Hematopoietic multipotent progenitor cell treated with erythropoietin and hydrocortisone succinate and interleukin-3 and kit ligand, for 15 days (in vitro differentiated cells): ENCODE measurements at regions not wholly inside any gene's neighbourhood (a gene's known extent, or its start where the extent isn't known, plus 50 kb on each side); places are given as distances from the start of the nearest gene placed in this dataset.
"Not testable (repeated sequence)": the region's sequence is repeated elsewhere in the genome, so short reads cannot be mapped to it uniquely, and the experiment has no call there.

Source experiments
- DNase-seq: peaks from one replicate; pipeline ENCODE4 v3.0.0-alpha.2; 2015; ENCODE audit warnings: low spot score

DNA sequence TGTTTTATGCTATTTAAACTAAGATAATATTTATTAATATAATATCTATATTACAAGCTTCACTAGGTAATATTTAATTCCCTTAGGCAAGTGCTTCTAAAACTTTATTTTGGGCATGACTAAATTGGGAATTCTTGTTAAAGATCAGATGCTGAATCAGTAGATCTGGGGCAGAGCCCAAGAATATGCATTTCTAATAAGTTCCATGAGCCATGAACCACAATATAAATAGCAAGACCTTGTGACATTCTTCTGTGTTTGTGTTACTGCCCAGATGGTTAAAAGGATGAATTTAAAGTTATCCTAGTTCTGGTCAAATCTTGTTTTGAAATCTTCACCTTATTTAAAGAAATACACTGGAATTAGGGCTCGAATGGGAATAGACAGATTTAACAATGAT is 258.4 kb upstream of the CACNA2D1 start:
- no peak for DNase-seq

DNA sequence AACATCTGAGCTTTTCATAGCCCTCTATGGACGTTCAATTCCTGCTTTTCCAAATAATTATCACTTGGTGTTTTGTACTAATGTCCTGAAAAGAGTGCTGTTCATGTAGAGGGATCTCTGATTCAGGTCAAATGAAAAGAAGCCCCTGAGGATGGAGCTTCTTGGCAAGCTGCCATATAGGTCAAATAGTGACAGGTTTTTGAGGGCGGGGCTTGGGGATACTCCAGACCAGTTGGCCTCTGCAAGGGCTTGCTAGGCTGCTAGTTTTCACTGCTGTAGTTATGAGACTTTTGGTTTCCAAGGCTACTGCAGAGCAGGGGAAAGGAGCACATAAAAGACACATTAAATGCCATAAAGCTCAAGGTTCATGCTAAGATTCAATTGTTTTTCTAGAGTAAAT is 257.2 kb upstream of the CACNA2D1 start:
- DNase-seq, result no peak

DNA sequence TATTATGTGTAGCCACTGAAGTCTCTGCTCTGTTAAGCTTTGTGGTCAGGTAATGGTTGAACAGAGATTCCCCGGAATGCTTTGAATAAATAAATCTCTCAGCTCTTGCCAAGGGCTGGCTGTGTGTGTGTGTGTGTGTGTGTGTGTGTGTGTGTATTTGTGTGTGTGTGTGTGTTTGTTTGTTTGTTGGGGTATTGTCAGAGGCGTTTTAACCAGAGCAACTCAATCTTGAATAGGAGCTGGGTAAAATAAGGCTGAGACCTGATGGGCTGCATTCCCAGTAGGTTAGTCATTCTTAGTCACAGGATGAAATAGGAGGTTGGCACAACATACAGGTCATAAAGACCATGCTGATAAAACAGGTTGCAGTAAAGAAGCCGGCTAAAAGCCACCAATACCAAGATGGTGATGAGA is 256.2 kb upstream of the CACNA2D1 start:
- DNase-seq, result no peak

DNA sequence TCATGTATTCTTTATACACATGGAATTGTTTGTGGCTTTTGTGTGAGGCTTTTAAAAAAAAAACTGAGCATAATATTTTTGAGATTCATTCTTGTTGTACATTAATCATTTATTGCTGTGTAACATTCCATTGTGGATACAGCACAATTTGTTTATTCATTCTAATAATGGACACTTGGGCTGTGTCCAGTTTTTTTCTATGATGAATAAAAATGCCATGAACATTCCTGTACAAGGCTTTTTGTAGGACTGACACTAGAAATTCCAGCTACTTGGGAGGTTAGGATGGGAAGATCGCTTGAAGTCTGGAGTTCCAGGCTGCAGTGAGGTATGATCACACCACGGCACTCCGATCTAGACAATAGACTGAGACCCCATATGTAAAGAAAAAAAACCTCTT is 254.3 kb upstream of the CACNA2D1 start:
- DNase-seq, result no peak

DNA sequence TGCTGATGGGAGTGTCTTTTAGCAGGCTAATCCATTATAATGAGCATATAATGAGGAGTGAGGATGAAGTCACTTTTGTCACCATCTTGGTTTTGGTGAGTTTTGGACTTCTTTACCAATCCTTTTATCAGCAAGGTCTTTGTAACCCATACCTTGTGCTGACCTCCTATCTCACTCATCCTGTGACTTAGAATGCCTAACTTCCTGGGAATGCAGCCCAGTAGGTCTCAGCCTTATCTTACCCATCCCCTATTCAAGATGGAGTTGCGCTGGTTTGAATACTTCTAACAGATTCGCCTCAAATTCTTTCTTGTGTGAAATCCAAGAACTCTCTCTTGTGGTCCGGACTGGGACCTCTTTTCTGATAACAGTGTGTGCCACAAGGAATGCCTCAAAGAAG is 253.1 kb upstream of the CACNA2D1 start:
- DNase-seq, result no peak

DNA sequence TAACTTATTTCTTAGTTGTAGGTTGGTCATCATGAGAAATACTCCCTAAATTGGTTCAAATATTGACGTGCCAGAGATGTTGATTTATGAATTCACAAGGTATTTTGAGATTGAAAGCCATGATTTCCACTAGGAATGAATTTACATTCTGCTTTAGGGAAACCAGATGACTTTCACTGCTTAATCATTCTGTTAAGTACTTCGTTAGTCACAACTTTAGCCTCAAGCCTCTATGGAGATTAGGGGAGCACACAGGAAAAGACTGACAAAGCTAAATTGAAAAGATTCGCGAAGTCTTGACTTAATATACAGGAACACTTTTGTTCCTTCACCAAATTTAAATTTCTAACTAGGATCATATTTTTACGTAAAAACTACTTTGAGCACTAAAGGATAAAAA is 250.4 kb upstream of the CACNA2D1 start:
- DNase-seq, result no peak

DNA sequence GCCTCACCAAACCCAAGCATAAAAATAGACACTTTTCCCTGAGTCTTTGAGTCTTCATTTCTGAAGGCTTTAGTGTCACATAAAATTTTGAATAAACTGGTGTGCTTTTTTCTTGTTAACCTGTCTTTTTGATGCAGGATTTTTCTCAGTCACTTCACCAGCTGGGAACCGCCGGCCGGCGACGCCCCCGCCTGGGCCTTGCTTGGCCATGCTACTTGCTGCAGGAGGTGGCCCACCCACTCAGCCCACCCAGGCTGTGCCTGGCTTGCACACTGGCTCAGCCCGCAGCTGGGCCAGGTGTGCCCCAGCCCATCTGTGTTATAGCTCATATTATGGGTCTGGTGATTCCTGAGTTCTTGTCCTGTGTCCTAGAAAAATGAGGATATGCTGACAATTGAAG is 247.4 kb upstream of the CACNA2D1 start:
- DNase-seq, result no peak

DNA sequence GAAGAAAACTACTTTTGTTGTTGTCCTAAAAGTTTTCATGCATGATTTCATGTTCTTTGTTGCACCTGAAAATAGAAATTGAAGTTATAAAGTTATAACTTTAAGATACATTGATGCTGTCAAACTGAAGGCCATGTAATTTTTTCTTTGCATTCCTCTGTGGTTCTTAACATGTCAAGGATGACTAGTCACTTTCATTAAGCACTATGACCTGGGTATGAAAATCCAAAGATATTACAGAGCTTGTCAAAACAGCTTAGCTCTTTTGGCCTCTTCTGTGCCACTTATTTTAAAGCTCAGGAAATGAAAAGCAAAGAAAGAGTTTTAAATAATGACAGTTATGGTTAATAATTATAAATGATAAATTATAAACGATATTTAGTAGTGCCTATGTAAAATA is 241.6 kb upstream of the CACNA2D1 start:
- no peak for DNase-seq

DNA sequence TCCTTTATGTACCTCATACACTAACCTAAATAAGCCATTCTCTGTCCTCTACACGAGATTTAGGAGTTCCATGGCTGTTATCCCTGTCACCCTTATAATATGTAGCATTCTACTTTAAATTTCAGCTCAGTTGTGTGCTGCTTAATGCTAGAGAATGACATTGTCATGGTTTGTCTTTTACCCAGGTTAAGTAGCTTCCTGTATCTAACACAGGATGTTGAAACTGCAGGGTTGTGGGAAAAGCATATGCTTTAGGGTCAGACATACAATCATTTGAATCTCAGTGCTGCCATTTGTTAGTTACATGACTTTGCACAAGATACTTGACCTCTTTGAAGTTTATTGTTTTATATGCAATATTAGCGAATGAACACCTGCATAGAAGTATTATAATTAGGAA is 235.1 kb upstream of the CACNA2D1 start:
- DNase-seq, result no peak

DNA sequence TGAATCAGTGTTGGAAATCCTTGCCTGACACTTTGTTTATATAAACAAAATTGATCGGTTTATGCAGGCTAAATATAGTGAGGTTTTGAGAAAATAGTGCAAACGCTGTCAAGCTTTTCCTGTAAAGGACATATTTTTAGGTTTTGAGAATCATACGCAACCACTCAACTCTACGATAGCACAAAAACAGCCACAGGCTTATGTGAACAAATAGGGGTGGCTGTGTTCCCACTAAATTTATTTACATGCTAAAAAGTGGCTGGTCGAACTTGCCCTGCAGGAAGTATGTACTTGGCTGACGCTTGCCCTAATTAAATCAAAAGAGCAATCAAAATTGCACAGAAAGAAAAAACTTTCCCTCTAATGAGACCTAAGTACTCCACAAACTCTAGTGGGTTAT is 234.7 kb upstream of the CACNA2D1 start:
- no peak for DNase-seq

DNA sequence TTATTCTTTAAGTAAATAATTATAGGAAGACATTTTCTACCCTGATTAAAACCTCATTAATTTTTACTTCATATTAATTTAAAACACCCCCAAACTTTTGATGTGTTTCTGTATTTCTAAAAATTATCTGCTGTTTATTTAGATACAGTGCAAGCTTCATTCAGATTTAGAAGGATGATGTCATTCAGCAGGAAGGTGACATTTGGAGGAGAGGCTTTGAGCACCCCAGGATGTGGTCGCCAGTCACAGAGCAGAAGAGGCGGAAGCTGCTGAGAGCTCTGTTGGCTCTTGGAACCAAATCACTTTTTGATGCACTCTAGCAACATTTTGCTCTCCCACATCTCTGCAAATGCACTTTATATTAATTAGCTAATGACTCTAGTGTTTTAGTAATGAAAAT is 233.9 kb upstream of the CACNA2D1 start:
- no peak for DNase-seq

DNA sequence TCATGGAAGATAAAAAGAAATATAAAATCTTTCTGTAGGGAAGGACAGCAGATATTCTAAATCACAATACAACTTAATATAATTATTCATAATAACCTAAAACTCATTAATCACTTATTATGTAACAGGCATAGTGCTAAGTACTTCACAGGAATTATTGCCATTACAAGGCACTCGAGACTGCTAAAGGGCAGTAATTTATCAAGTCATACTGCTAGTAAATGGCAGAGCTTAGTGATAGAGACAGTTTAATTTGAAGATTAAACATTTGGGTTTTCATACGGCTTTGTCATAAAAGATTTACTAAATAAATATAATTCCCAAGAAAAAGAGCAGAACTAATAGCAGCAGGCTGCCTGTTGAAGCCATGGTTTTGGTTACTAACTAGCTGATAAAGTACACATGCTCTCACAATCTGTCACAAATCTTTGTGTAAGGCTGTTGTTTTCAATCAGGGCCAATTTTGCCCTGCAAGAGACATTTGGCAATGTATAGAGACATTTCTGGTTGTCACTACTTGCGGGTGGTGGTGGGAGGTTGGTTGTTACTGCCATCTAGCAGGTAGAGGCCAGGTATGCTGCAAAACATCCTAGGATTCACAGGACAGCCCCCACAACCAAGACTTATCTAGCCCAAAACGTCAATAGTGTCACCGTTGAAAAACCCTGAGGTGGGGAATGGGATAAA is 233.3 kb upstream of the CACNA2D1 start:
- DNase-seq, result no peak

DNA sequence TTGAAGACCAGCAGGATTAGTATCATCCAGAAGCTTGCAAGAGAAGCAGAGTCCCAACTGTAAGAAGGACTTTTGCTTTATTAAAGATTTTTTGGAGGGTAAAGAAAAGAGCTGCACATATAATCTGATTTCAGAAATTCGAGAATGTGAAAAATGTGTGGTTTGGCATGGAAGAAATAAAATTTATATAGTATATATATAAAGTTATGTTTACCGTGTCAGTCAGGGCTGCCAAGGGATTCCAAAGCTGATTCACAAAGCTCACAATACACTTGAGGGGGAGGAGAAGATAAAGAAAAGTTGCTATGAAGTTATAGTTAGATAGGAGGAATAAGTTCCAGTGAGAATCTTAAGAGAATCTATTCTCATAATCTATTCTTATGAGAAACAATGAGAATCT is 231.8 kb upstream of the CACNA2D1 start:
- DNase-seq, result no peak

DNA sequence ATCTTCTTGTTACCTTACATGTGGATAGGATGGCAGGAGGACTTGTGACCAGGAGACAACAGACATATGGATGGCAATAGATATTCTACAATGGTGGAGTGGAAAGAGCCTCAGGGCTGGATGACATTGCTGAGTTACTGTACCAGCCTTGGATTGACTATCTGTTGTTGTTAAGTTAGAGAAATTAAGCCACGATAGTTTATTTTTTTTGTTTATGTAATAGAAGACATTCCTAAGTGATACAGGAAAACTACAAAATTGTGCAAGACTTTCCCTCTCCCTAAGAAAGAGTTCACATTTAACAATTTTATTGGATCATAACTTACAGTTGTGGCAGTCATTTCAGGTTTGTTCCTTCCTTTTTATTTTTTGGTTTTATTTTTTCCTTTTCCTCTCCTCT is 230.7 kb upstream of the CACNA2D1 start:
- no peak for DNase-seq

DNA sequence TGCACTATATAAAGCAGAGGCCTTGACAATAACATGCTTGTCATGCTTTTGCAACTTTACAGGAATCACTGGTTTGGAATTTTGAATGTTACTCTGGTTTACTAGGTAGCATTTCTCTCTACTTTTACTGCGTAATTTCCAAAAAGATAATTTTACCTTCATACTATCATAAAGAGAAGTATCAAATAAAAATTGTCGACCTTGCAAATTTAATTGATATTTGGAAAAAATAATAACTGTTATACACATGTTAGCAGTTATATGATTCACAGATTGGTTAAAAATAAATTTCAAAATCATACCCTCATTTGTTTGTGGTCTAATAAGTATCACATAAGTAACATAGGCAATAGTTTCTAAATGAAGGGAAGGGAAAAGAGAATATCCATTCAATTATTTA is 228.5 kb upstream of the CACNA2D1 start:
- no peak for DNase-seq

DNA sequence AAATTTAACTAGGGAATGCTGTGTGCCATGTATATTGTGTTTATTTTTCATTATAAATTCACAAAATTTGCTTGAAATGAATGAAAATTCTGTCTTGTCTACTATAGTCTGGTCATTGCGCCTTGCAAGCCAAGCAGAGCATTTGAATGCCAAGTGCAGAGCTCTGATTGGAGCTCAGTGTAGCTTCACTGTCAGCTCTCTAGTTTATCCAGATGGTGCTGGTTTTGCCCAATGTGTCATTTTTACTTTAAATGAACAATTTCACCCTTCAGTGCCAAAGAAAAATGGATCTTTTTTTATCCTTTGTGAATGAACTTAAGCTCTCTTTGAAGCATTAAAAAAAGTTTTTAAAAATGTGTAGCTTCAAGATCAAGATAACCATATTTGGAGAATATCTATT is 225.6 kb upstream of the CACNA2D1 start:
- no peak for DNase-seq

DNA sequence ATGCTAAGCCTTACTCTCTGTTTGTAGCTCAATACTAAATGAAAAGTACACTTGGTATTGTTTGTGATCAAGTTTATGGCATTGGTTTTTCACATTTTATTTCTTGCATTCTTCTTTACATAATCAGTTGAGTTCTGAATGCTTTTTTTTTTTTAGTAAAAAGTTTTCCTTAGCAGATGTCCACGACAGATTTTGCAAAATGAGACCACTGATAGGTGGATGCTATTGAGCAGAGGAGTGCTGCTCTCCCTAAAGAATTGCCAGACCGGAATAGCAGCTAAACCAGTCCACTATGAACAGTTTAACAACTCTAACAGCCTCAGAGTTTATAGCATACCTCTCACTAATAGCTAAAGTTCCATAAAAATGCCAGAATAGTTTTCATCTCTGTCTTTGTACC is 225.1 kb upstream of the CACNA2D1 start:
- DNase-seq, result no peak

DNA sequence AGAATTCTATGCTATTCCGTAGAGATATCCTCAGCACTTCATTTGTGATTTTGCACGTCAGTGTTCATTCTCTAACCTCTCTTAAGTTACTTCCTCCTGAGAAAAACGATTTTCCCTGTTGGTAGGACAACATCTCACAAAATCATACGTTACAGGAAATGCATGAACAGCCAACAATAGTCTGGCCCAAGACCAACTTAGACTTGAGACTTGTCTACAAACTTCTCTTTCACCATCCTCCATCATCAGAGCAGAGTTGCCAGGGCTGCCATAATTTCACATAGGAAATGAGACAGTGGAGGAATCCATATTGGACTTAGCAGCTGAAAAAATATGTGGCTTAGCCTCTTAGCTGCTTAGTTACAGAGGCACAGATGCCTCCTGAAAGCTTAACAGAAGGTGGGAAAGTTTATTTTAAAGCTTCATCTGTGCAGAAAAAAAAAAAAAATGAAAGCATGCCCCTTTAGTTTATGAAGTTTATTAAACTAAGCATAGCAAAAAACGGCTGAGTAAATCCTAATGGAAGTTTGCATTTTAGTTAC is 222.5 kb upstream of the CACNA2D1 start:
- DNase-seq, result no peak

DNA sequence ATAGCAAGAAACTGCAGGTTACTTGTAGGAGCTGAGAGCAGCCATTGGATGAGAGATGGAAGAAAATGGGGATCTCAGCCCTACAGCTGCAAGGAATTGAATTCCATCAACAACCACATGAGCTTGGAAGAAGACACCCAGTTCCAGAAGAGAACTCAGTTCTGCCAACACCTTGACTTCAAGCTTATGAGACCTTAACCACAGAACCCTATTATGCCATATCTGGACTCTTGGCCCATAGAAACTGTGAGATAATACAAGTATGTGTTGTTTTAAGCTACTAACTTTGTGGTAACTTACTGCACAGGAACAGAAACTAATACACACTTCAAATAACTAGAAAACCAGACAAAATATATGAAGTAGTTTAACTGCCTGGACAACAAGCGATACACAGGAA is 212.4 kb upstream of the CACNA2D1 start:
- DNase-seq, result no peak

DNA sequence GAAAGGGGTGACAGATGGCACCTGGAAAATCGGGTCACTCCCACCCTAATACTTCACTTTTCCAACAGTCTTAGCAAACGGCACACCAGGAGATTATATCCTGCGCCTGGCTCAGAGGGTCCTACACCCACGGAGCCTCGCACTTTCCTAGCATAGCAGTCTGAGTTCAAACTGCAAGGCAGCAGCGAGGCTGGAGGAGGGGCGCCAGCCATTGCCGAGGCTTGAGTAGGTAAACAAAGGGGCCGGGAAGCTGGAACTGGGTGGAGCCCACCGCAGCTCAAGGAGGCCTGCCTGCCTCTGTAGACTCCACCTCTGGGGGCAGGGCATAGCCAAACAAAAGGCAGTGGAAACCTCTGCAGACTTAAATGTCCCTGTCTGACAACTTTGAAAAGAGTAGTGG is 206.5 kb upstream of the CACNA2D1 start:
- not testable (repeated sequence) for DNase-seq

DNA sequence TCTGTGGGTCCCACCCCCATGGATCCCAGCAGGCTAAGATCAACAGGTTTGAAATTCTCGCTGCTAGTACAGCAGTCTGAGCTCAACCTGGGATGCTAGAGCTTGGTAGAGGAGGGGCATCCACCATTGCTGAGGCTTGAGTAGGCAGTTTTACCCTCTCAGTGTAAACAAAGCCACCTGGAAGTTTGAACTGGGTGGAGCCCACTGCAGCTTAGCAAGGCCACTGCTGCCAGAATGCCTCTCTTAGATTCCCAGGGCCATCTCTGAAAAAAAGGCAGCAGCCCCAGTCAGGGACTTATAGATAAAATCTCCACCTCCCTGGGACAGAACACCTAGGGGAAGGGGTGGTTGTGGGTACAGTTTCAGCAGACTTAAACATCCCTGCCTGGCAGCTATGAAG is 190.0 kb upstream of the CACNA2D1 start:
- no peak for DNase-seq

DNA sequence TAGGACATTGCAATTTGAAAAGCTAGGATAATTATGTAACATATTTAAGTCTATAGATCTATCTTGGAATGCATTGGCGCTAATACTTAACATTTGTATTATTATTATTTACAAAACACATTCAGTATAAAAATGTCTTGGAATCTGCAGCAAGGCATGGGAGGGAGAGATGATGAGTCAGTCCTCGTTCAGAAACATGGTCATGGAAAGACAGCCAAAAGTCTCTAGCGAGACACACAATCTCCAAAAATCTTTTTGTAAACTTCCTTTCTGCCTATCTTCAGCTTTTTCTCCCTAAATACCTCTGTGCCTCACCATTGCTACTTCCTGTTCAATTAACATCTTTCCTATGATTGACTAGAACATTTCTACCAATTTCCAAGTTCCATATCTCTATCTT is 188.4 kb upstream of the CACNA2D1 start:
- no peak for DNase-seq

DNA sequence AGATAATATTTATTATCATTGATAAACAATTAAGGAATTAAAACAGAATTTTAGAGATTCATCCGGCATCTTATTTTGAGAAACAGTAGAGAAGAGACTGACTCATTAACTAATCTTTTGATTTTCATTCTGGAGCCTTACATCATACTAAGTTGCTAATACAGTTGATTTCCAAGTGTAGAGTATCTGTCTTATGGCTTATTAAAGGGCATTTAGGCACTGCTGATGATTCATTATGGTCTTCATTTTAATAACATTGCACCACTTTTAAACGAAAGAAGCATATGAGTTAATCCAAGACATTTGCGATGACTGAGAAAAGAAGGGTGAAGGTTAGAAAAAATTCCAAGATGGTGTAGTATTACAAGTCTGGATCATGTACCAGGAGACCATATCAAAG is 186.0 kb upstream of the CACNA2D1 start:
- no peak for DNase-seq

DNA sequence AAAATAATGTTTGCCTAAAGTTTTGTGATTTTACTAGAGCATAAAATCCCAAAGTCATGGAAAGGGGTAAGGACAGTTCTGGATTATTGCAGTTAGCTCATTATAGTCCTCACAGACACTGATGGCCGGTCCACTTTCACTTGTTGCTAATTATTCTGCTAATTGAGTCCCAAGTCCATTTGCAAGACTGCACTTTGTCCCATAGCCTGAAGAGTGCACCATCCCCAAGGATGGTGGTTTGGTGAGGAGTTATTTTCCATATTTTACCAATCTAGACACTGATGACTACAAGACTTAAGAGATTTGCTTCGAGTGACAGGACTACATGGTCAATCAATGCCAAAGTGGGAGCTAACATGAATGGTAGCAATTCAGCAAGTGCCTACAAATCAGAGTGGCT is 181.8 kb upstream of the CACNA2D1 start:
- no peak for DNase-seq

DNA sequence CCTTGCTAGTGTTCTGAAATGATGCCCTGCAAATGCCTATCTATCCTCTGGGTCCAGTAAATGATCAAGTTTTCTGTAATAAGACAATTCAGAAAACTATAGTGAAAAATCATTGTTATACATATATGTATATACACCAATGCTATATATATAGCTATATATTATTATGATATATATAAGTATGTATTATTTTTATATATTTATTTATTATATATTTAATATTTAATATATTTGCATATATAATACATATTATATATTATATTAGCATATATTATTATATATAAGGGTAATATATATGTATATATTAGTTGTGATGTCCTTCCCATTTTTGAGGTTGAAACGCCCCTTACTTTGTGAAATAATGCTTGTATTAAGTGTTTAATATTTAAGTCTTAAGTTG is 181.4 kb upstream of the CACNA2D1 start:
- no peak for DNase-seq
